CD4-positive, alpha-beta T cell treated with Interleukin-2 at 100 ng/mL for 4 hours (primary cell): ENCODE measurements at regions not wholly inside any gene's neighbourhood (a gene's known extent, or its start where the extent isn't known, plus 50 kb on each side); places are given as distances from the start of the nearest gene placed in this dataset.
"Not testable (repeated sequence)": the region's sequence is repeated elsewhere in the genome, so short reads cannot be mapped to it uniquely, and the experiment has no call there.

ENCODE experiments used
- DNase-seq: peaks from one replicate; pipeline ENCODE4 v3.0.0-alpha.2; 2020; ENCODE audit warnings: low spot score

GRCh38 chr2:76256458-76257088 is 545.9 kb upstream of the GCFC2 start:
- no peak for DNase-seq

- DNase-seq: no peak
These were observed 542.0 kb upstream of the GCFC2 start for GRCh38 chr2:76252704-76253103.

- DNase-seq: no peak
These were observed 540.6 kb upstream of the GCFC2 start for GRCh38 chr2:76251342-76251741.

- no peak for DNase-seq
These were observed 536.3 kb upstream of the GCFC2 start for GRCh38 chr2:76247006-76247405.

GRCh38 chr2:76211991-76212985 is 501.6 kb upstream of the GCFC2 start:
- DNase-seq: no peak

GRCh38 chr2:76210551-76210950 is 499.8 kb upstream of the GCFC2 start:
- DNase-seq: no peak

GRCh38 chr2:76204048-76204447 is 493.3 kb upstream of the GCFC2 start:
- DNase-seq: no peak

- no peak for DNase-seq
These were observed 492.2 kb upstream of the GCFC2 start for GRCh38 chr2:76202866-76203265.

GRCh38 chr2:76197842-76198448 is 487.2 kb upstream of the GCFC2 start:
- DNase-seq: peak; percentile 29

- no peak for DNase-seq
These were observed 486.7 kb upstream of the GCFC2 start for GRCh38 chr2:76197428-76197827.

GRCh38 chr2:76194031-76194775 is 483.5 kb upstream of the GCFC2 start:
- no peak for DNase-seq

GRCh38 chr2:76193089-76193488 is 482.4 kb upstream of the GCFC2 start:
- no peak for DNase-seq

GRCh38 chr2:76188334-76189008 is 477.8 kb upstream of the GCFC2 start:
- no peak for DNase-seq

GRCh38 chr2:76187415-76187814 is 476.7 kb upstream of the GCFC2 start:
- DNase-seq: no peak

- no peak for DNase-seq
These were observed 470.0 kb upstream of the GCFC2 start for GRCh38 chr2:76180676-76181075.

GRCh38 chr2:76178610-76179009 is 467.9 kb upstream of the GCFC2 start:
- no peak for DNase-seq

GRCh38 chr2:76175295-76175694 is 464.6 kb upstream of the GCFC2 start:
- no peak for DNase-seq

- no peak for DNase-seq
These were observed 463.8 kb upstream of the GCFC2 start for GRCh38 chr2:76174505-76174904.

GRCh38 chr2:76173206-76173605 is 462.5 kb upstream of the GCFC2 start:
- DNase-seq: not testable (repeated sequence)

- not testable (repeated sequence) for DNase-seq
These were observed 461.5 kb upstream of the GCFC2 start for GRCh38 chr2:76172154-76172595.

GRCh38 chr2:76170856-76171255 is 460.1 kb upstream of the GCFC2 start:
- DNase-seq: no peak

- DNase-seq: no peak
These were observed 459.3 kb upstream of the GCFC2 start for GRCh38 chr2:76170009-76170384.
